Psoas muscle (tissue), 7 donors: ENCODE measurements at regions not wholly inside any gene's neighbourhood (a gene's known extent, or its start where the extent isn't known, plus 50 kb on each side); places are given as distances from the start of the nearest gene placed in this dataset.

Experiments used
- ATAC-seq, 4 donors: fragments of 200-7000 bp; cut with Tn5 transposase; one replicate each; pipeline ENCODE4 v1.9.1; 2020; ENCODE audit warnings: moderate library complexity in 3 of 4, mild to moderate bottlenecking in 2 of 4
- DNase-seq, 2 donors: peaks; one replicate each; pipeline ENCODE4 v3.0.0-alpha.2; 2020
- H3K27ac ChIP-seq: fragments of 200-600 bp; one replicate; pipeline ENCODE4 v1.8.0; 2022
- H3K27me3 ChIP-seq, 3 donors: fragments of 200-600 bp in 1 of 3; one replicate each; pipeline versions ENCODE4 v1.6.1 to v1.8.0; 2013 to 2022; ENCODE audit warnings: low read length in 2 of 3, mild to moderate bottlenecking in 2 of 3, moderate library complexity in 1 of 3; ENCODE audit not compliant: insufficient read depth in 3 of 3
- H3K36me3 ChIP-seq, 2 donors: fragments of 200-600 bp in 1 of 2; one replicate each; pipeline versions ENCODE4 v1.6.1 to v1.8.0; 2013 to 2022; ENCODE audit warnings: low read depth in 1 of 2, mild to moderate bottlenecking in 1 of 2, moderate library complexity in 1 of 2; ENCODE audit not compliant: insufficient read depth in 1 of 2
- H3K4me1 ChIP-seq: fragments of 200-600 bp; one replicate; pipeline ENCODE4 v1.8.0; 2022
- H3K4me3 ChIP-seq: fragments of 200-600 bp; one replicate; pipeline ENCODE4 v1.8.0; 2022; ENCODE audit warnings: mild to moderate bottlenecking
- H3K9me3 ChIP-seq: fragments of 200-600 bp; one replicate; pipeline ENCODE4 v1.8.0; 2022
- CTCF ChIP-seq: fragments of 200-600 bp; IDR thresholded peaks from one replicate; pipeline ENCODE4 v1.8.0; 2022; ENCODE audit warnings: antibody characterized with exemption
- WGBS, 3 donors: extraction: QIAGEN DNeasy Blood & Tissue Kit; methylation state at CpG; one replicate each; pipeline versions ENCODE4 v1.1.6 to v1.1.7; 2013; 5-methylcytosine and 5-hydroxymethylcytosine counted together
- intact Hi-C, 2 donors: fragments of 100-400 bp; cut with DNase I; formaldehyde crosslinking; loops; one replicate each; pipeline versions ENCODE4 v1.11.0 to v1.14.2; 2022
- donor health status: healthy with polysubstance abuse.
- donor health status: DM: no; HTN: no; CAD: no; lungs with moderate emphysema.
- donor health status: Bipolar disorder and iron deficiency.
- donor health status: healthy.
- donor health status: DM: yes; HTN: yes; CAD: no.
- donor health status: DM: no; HTN: no; CAD: no.
- donor health status: DM: yes; HTN: yes; CAD: no.

GRCh38 chr4:114272226-114272625 is 292.8 kb upstream of the ARSJ start:
- Histone ChIP-seq H3K4me3 (no peak overlapping the region), H3K9me3 (no peaks in the 10 kb centered on the region), H3K27me3 (peaks cover 0 to 4% (median 0%) of the 10 kb centered on the region in 3 donors), H3K36me3 (no peaks in the 10 kb centered on the region), H3K4me1 (no peaks in the 10 kb centered on the region), H3K27ac (no peak overlapping the region)
- intact Hi-C loops = no loop called here
- DNase-seq (no peak), ATAC-seq (no peak)
- TF ChIP-seq CTCF = no peak

GRCh38 chr4:114273238-114273637 is 293.8 kb upstream of the ARSJ start:
- Histone ChIP-seq H3K36me3 (no peaks in the 10 kb centered on the region), H3K27me3 (peaks cover 0 to 4% (median 0%) of the 10 kb centered on the region in 3 donors), H3K27ac (no peak overlapping the region), H3K4me3 (no peak overlapping the region), H3K9me3 (no peaks in the 10 kb centered on the region), H3K4me1 (no peaks in the 10 kb centered on the region)
- TF ChIP-seq CTCF = no peak
- WGBS, 3 donors = 51 to 61% (median 59%) methylated on average over 1 of the region's 1 CpG
- no peak for ATAC-seq
- intact Hi-C loops = no loop called here
- DNase-seq = no peak

GRCh38 chr4:114277690-114278089 is 298.2 kb upstream of the ARSJ start:
- WGBS, 3 donors = 73 to 85% (median 77%) methylated on average over 2 of the region's 2 CpGs
- no peak for ATAC-seq

GRCh38 chr4:114279066-114279465 is 299.6 kb upstream of the ARSJ start:
- no peak for DNase-seq
- no peak for ATAC-seq
- Histone ChIP-seq H3K36me3 (no peaks in the 10 kb centered on the region), H3K4me3 (no peak overlapping the region), H3K9me3 (no peaks in the 10 kb centered on the region), H3K27ac (no peak overlapping the region), H3K4me1 (no peaks in the 10 kb centered on the region), H3K27me3 (peaks cover 0 to 4% (median 0%) of the 10 kb centered on the region in 3 donors)
- WGBS, 3 donors = 61 to 92% (median 91%) methylated on average over 2 of the region's 2 CpGs
- TF ChIP-seq CTCF = no peak
- intact Hi-C loops = no loop called here

More at GRCh38 chr4:114277690-114278089, 298.2 kb upstream of the ARSJ start:
- no peak for DNase-seq
- no peak for TF ChIP-seq CTCF
- Histone ChIP-seq H3K36me3 (no peaks in the 10 kb centered on the region), H3K4me3 (no peak overlapping the region), H3K4me1 (no peaks in the 10 kb centered on the region), H3K27me3 (peaks cover 0 to 4% (median 0%) of the 10 kb centered on the region in 3 donors), H3K27ac (no peak overlapping the region), H3K9me3 (no peaks in the 10 kb centered on the region)
- intact Hi-C loops = no loop called here

- TF ChIP-seq CTCF = no peak
These were observed 300.3 kb upstream of the ARSJ start for GRCh38 chr4:114279711-114280110.

More at GRCh38 chr4:114279711-114280110, 300.3 kb upstream of the ARSJ start:
- ATAC-seq = no peak
- Histone ChIP-seq H3K27ac (no peak overlapping the region), H3K9me3 (no peaks in the 10 kb centered on the region), H3K27me3 (peaks cover 0 to 4% (median 0%) of the 10 kb centered on the region in 3 donors), H3K4me1 (no peaks in the 10 kb centered on the region), H3K36me3 (no peaks in the 10 kb centered on the region), H3K4me3 (no peak overlapping the region)
- WGBS, 3 donors = 75 to 83% (median 78%) methylated on average over 3 of the region's 3 CpGs
- DNase-seq = no peak
- intact Hi-C loops = no loop called here
